ENCODE measurements at regions not wholly inside any gene's neighbourhood (a gene's known extent, or its start where the extent isn't known, plus 50 kb on each side); places are given as distances from the start of the nearest gene placed in this dataset.

- DNase-seq: no peak
Measured at GRCh38 chr12:97097734-97098133, 190.7 kb downstream of the NEDD1 start.

- no peak for DNase-seq
Measured at GRCh38 chr12:97109441-97109840, 202.4 kb downstream of the NEDD1 start.

- DNase-seq: no peak
Measured at GRCh38 chr12:97112136-97112535, 205.1 kb downstream of the NEDD1 start.

- DNase-seq: no peak
Measured at GRCh38 chr12:97118796-97119375, 211.8 kb downstream of the NEDD1 start.

GRCh38 chr12:97127061-97127460, 220.0 kb downstream of the NEDD1 start:
- DNase-seq: no peak

DNA sequence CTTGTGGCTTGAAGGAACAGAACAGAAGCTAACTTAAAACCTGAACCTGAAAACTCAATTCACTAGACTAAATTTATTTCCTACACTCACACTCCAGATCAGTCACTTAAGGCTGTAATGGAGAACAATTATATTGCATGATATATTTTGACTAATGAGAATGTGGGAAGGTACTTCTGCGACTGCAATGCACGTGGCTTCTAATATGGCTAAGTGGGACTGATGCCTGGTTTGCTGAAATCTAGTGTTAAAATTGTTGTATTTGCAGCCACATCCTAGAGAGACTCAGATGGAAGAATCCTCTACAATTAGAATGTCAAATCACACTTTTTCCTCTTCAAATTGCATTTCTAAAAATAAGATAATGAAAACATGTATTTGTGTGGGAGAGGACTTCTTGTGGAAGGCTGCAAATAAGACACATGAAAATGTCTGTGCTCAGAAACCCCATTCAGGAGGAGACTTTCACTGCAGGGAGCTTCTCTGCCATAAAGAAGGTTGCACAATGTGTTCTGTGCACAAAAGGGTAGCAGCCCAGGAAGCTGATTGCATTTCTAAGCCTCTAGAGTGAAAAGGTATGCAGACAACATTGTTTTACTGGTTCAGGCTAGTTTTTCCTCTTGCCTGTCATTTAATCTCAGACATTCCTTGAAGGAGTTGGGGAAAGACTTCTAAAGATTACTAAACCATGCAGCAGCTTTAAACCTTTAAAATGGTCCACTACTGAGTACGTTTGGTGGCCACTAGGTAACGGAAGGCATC, 224.3 kb downstream of the NEDD1 start:
- DNase-seq: no peak

GRCh38 chr12:97132270-97132669, 225.2 kb downstream of the NEDD1 start:
- no peak for DNase-seq

DNA sequence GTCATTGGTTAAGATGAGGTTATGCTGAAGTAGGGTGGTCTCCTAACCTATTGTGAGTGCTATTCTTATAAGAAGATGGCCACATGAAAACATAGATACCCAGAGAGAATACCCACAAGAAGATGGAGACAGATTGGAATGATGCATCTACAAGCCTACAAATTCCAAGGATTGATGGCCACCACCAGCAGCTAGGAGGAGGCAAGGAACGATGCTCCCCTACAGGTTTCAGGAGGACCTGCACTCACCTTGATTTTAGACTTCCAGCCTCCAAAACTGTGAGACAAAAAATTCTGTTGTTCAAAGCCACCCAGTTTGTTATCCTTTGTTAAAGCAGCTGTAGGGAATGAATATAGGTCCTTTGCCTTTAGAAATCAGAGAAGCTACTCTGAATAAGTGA, 227.4 kb downstream of the NEDD1 start:
- DNase-seq: no peak

DNA sequence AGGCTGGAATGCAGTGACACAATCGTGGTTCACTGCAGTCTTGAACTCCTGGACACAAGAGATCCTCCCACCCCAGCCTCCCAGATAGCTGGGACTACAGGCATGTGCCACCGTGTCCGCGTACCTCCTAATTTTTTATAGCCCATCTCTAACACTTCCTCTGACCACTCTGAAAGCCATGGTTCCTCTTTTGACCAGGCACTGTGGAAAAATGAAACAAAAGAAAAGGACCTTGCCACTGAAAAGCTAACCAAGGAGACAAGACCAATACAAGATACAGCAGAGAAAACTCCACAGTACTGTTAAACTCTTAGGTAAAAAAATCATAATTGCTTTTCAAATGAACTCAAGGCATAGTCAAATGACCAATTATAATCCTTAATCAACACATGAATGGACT, 233.3 kb downstream of the NEDD1 start:
- no peak for DNase-seq

DNA sequence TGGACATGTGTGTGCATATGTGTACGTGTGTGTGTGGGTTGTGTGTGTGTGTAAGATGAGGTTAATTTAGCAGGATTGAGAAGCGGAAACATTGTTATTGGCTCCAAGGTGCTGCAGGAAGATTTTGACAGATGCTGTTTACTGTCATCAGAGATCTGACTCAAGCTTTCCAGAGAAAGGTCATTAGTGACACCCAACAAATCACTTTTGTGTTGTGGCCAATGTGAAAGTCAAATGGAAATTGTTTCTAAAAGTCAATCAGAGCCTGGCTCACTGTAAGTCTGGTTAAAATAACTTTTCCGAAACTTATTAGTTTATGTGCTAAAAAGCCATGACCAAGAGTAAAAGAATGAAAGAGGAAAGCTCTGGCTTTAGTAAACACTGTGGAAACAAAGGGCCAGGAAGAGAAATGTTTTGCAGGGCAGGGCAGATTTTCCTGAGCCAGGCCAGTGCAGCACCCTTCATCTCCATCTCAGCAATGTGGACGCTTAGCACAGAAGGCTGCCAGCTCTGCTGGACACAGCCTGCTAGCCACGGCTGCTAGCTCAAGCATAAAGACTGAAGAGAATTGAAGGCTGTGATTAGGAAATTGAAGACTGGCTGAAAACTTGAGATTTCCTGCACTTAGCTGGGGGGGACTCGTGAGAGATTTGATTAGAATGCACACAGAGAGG, 235.8 kb downstream of the NEDD1 start:
- peak; percentile 12 for DNase-seq

- peak; percentile 39 for DNase-seq
Measured at GRCh38 chr12:97148941-97149559, 242.0 kb downstream of the NEDD1 start.

DNA sequence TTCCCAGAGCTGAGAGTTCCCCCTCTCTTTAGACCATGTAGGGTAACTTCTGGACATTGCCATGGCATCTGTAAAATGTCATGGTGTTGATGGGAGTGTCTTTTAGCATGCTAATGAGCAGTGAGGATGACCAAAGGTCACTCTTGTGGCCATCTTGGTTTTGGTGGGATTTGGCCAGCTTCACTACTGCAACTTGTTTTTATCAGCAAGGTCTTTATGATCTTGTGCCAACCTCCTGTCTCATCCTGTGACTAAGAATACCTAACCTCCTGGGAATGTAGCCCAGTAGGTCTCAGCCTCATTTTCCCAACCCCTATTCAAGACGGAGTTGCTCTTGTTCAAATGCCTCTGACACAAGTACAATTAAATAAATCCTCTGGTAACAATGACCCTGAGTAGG, 244.4 kb downstream of the NEDD1 start:
- no peak for DNase-seq

DNA sequence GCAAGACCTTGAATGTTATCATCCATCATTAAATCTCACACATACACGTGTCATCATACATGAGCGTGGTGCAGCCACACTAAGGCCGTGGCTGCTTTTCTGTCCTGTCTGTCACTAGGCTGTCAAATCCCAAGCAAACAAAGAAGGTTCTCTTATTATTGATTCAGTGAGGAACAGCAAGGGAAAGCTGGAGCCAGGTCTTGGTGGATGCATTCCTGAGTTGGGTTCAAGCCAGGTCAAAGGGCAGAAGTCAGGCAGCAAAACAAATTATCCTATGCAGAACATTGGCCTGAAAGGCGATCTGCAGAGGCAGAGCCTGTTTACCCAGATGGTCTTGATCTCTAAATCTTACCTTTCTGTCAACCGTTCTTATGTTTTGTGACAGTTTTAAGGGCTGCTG, 252.3 kb downstream of the NEDD1 start:
- DNase-seq: no peak

- DNase-seq: no peak
Measured at GRCh38 chr12:97160277-97160676, 253.2 kb downstream of the NEDD1 start.

GRCh38 chr12:97162173-97162572, 255.1 kb downstream of the NEDD1 start:
- DNase-seq: no peak

- DNase-seq: no peak
Measured at GRCh38 chr12:97164936-97165335, 257.9 kb downstream of the NEDD1 start.

GRCh38 chr12:97167598-97167997, 260.5 kb downstream of the NEDD1 start:
- DNase-seq: no peak

DNA sequence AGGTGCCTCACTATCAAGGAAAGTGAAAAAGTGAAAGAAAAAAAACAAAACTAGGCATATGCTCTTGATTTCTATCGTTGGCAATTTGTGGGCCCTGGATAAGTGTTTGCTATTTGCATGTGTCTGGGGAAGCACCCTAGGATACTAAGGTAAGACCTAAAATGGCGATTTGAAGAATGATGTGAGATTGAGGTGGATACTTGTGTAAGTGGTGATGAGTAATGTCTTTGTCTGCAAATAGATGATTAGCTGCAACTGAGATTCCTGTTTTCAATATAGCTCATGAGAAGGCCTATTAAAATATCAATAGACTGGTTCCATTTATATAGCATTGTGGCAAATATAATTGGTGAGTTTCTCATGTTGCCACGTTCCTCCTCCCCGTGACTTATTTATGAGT, 261.7 kb downstream of the NEDD1 start:
- DNase-seq: no peak

DNA sequence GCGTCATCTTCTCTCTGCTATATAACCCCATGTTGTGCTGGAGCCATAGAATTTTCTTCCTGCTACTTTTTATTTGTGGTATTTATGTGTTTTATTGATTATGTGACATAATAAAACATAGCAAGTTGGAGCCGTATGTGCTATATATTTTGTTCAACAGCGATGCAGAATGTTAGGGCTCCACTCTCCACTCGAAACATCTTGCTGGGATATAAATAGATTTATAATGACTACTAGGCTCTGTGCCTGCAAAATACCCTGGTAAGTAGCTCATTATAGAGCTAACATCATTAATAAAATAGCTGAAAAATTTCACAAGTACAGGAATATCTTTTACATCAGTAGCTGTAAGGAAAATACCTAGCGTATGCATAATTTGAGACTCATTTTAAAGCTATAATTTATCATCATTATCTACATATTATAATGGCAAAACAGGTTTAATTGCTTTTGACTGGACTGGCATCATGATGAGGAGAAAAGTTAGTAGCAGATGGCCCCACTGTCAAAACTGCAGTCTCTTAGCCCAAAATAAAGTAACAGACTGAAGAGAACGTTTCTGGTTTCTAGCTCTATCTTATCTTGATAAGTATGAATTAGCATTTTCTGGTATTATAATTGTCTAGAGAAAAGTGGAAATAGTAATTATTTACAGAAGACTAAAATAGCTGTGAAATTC, 263.0 kb downstream of the NEDD1 start:
- DNase-seq: no peak

DNA sequence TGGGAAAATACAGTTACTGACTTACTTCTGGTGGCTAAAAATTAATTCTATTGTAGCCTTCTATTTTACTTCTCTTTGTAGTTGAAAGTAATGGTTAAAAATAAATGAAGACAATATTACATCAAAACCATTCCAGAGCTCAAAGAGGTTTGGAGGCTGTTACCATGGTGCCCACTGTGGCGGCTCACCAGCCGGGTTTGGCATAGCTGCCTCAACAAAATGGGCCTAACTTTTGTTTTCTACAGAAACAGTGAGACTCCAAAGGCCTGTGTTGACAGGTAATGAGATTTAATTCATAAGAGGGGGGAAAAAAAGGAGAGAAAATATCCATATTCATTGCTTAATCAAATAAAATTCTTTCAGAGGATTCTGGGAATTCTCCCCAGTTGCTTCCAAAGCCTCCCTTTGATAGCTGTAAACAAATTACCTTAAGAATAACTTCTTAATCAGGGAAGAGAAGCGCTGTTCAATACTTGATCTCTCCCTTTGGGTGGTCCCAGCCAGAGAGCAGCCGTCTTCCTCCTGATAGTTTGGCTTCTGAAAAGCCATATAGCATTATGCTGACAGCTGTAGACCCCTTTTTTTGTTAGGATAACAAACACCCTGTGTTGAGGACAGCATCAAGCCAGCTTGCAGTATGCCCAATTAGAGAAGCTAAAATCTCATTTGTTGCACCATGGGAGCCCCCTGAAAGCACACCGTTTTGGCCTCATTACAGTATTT, 266.8 kb downstream of the NEDD1 start:
- no peak for DNase-seq

- no peak for DNase-seq
Measured at GRCh38 chr12:97177481-97177880, 270.4 kb downstream of the NEDD1 start.

GRCh38 chr12:97181571-97182265, 274.7 kb downstream of the NEDD1 start:
- DNase-seq: no peak
